ENCODE measurements at regions not wholly inside any gene's neighbourhood (a gene's known extent, or its start where the extent isn't known, plus 50 kb on each side); places are given as distances from the start of the nearest gene placed in this dataset.
"Not testable (repeated sequence)": the region's sequence is repeated elsewhere in the genome, so short reads cannot be mapped to it uniquely, and the experiment has no call there.

- peaks cover 5% of the 10 kb centered on the region for H3K9me3 Mint-ChIP-seq
- CTCF ChIA-PET, result no interaction called here
- DNase-seq, result no peak
- no peak overlapping the region for H3K27ac Mint-ChIP-seq
- H3K4me1 Mint-ChIP-seq, result no peaks in the 10 kb centered on the region
- H3K27me3 Mint-ChIP-seq, result no peaks in the 10 kb centered on the region
- no peaks in the 10 kb centered on the region for H3K36me3 Mint-ChIP-seq (ENCODE audit: low read depth)
- POLR2A ChIA-PET, result no interaction called here
- no peak overlapping the region for H3K4me3 Mint-ChIP-seq
Observed at GRCh38 chr2:183926433-183926832, 671.9 kb upstream of the ZNF804A start.

GRCh38 chr2:183927406-183928325, 670.7 kb upstream of the ZNF804A start:
- no peak overlapping the region for H3K27ac Mint-ChIP-seq
- no peaks in the 10 kb centered on the region for H3K36me3 Mint-ChIP-seq (ENCODE audit: low read depth)
- no peaks in the 10 kb centered on the region for H3K4me1 Mint-ChIP-seq
- no peaks in the 10 kb centered on the region for H3K27me3 Mint-ChIP-seq
- CTCF ChIA-PET, result no interaction called here
- H3K9me3 Mint-ChIP-seq, result peaks cover 5% of the 10 kb centered on the region
- no peak for DNase-seq
- H3K4me3 Mint-ChIP-seq, result no peak overlapping the region
- POLR2A ChIA-PET, result no interaction called here

- no peak for DNase-seq
- Mint-ChIP-seq H3K36me3 (ENCODE audit: low read depth) (no peaks in the 10 kb centered on the region), H3K27me3 (no peaks in the 10 kb centered on the region), H3K27ac (no peak overlapping the region), H3K4me1 (no peaks in the 10 kb centered on the region), H3K4me3 (no peak overlapping the region), H3K9me3 (peaks cover 7% of the 10 kb centered on the region)
- ChIA-PET POLR2A (no interaction called here), CTCF (no interaction called here)
Observed at GRCh38 chr2:183935005-183935404, 663.3 kb upstream of the ZNF804A start.

- Mint-ChIP-seq H3K4me3 (no peak overlapping the region), H3K4me1 (no peaks in the 10 kb centered on the region), H3K27me3 (no peaks in the 10 kb centered on the region), H3K27ac (no peak overlapping the region), H3K36me3 (ENCODE audit: low read depth) (no peaks in the 10 kb centered on the region), H3K9me3 (peaks cover 9% of the 10 kb centered on the region)
- POLR2A ChIA-PET, result no interaction called here
- CTCF ChIA-PET, result no interaction called here
- DNase-seq, result no peak
Observed at GRCh38 chr2:183937220-183937619, 661.1 kb upstream of the ZNF804A start.

- H3K9me3 Mint-ChIP-seq, result peaks cover 2% of the 10 kb centered on the region
- no peaks in the 10 kb centered on the region for H3K4me1 Mint-ChIP-seq
- H3K27ac Mint-ChIP-seq, result no peak overlapping the region
- no peak for DNase-seq
- ChIA-PET CTCF (no interaction called here), POLR2A (no interaction called here)
- no peaks in the 10 kb centered on the region for H3K27me3 Mint-ChIP-seq
- no peak overlapping the region for H3K4me3 Mint-ChIP-seq
- H3K36me3 Mint-ChIP-seq (ENCODE audit: low read depth), result no peaks in the 10 kb centered on the region
Observed at GRCh38 chr2:183946193-183946592, 652.1 kb upstream of the ZNF804A start.

GRCh38 chr2:183948861-183949260, 649.5 kb upstream of the ZNF804A start:
- DNase-seq, result no peak
- Mint-ChIP-seq H3K27me3 (no peaks in the 10 kb centered on the region), H3K4me3 (no peak overlapping the region), H3K4me1 (no peaks in the 10 kb centered on the region), H3K27ac (no peak overlapping the region), H3K36me3 (ENCODE audit: low read depth) (no peaks in the 10 kb centered on the region), H3K9me3 (no peaks in the 10 kb centered on the region)
- CTCF ChIA-PET, result no interaction called here
- POLR2A ChIA-PET, result no interaction called here

DNA sequence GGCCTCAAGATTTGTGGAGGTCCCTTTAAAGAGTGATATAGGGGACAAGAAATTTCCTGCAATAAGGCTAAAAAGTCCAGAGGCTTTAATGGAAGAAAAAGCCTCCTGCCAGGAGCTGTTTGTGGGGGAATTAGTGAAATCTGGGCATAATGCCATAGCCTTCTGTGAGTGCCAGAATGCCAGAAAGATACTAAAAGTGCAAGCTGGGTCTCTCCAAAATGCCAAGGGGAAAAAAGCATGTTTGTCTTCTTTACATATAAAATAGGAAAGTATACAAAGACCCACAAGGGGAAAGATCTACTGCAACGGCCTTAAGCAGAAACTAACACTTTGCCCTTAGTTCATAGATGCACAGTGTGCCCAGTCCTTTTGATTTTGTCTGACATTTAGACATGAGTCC, 647.7 kb upstream of the ZNF804A start:
- H3K27me3 Mint-ChIP-seq, result no peaks in the 10 kb centered on the region
- peaks cover 1% of the 10 kb centered on the region for H3K9me3 Mint-ChIP-seq
- no peak overlapping the region for H3K4me3 Mint-ChIP-seq
- H3K27ac Mint-ChIP-seq, result no peak overlapping the region
- ChIA-PET CTCF (no interaction called here), POLR2A (no interaction called here)
- no peak for DNase-seq
- H3K4me1 Mint-ChIP-seq, result no peaks in the 10 kb centered on the region
- no peaks in the 10 kb centered on the region for H3K36me3 Mint-ChIP-seq (ENCODE audit: low read depth)

- H3K36me3 Mint-ChIP-seq (ENCODE audit: low read depth), result no peaks in the 10 kb centered on the region
- H3K27me3 Mint-ChIP-seq, result no peaks in the 10 kb centered on the region
- peaks cover 3% of the 10 kb centered on the region for H3K9me3 Mint-ChIP-seq
- DNase-seq, result no peak
- H3K27ac Mint-ChIP-seq, result no peak overlapping the region
- H3K4me3 Mint-ChIP-seq, result no peak overlapping the region
- ChIA-PET POLR2A (no interaction called here), CTCF (no interaction called here)
- no peaks in the 10 kb centered on the region for H3K4me1 Mint-ChIP-seq
Observed at GRCh38 chr2:183951630-183952029, 646.7 kb upstream of the ZNF804A start.

GRCh38 chr2:183952741-183953140, 645.6 kb upstream of the ZNF804A start:
- CTCF ChIA-PET, result no interaction called here

DNA sequence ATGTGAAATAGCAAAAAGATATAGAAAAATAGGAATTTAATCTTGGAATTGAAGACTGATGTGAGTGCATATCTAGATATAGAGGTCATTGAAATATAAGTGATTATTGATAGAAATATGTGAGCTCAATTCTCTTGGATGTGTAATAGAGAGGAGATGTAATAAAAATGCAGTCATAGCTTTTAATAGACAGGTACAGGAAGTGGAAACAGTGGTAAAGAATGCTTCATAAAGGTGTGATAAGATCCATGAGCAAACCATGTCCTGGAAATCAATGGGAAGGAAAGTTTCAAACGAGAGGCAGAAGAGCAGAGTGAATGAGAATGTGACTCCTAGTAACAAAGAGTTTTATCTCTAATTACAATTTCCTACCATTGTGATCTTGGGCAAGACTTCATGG, 634.7 kb upstream of the ZNF804A start:
- H3K36me3 Mint-ChIP-seq (ENCODE audit: low read depth), result no peaks in the 10 kb centered on the region
- H3K9me3 Mint-ChIP-seq, result no peaks in the 10 kb centered on the region
- H3K27ac Mint-ChIP-seq, result no peak overlapping the region
- no peak overlapping the region for H3K4me3 Mint-ChIP-seq
- no peaks in the 10 kb centered on the region for H3K27me3 Mint-ChIP-seq
- H3K4me1 Mint-ChIP-seq, result no peaks in the 10 kb centered on the region
- ChIA-PET CTCF (no interaction called here), POLR2A (no interaction called here)
- no peak for DNase-seq

More at GRCh38 chr2:183952741-183953140, 645.6 kb upstream of the ZNF804A start:
- Mint-ChIP-seq H3K9me3 (peaks cover 3% of the 10 kb centered on the region), H3K4me3 (no peak overlapping the region), H3K36me3 (ENCODE audit: low read depth) (no peaks in the 10 kb centered on the region), H3K27ac (no peak overlapping the region), H3K4me1 (no peaks in the 10 kb centered on the region), H3K27me3 (no peaks in the 10 kb centered on the region)
- POLR2A ChIA-PET, result no interaction called here
- no peak for DNase-seq

GRCh38 chr2:183964565-183964964, 633.8 kb upstream of the ZNF804A start:
- no peaks in the 10 kb centered on the region for H3K27me3 Mint-ChIP-seq
- ChIA-PET POLR2A (no interaction called here), CTCF (no interaction called here)
- no peak overlapping the region for H3K4me3 Mint-ChIP-seq
- DNase-seq, result no peak
- H3K27ac Mint-ChIP-seq, result no peak overlapping the region
- H3K36me3 Mint-ChIP-seq (ENCODE audit: low read depth), result no peaks in the 10 kb centered on the region
- H3K9me3 Mint-ChIP-seq, result no peaks in the 10 kb centered on the region
- H3K4me1 Mint-ChIP-seq, result no peaks in the 10 kb centered on the region

GRCh38 chr2:183967756-183968155, 630.6 kb upstream of the ZNF804A start:
- ChIA-PET POLR2A (no interaction called here), CTCF (no interaction called here)
- H3K27ac Mint-ChIP-seq, result no peak overlapping the region
- H3K36me3 Mint-ChIP-seq (ENCODE audit: low read depth), result no peaks in the 10 kb centered on the region
- no peaks in the 10 kb centered on the region for H3K4me1 Mint-ChIP-seq
- no peaks in the 10 kb centered on the region for H3K27me3 Mint-ChIP-seq
- DNase-seq, result no peak
- no peaks in the 10 kb centered on the region for H3K9me3 Mint-ChIP-seq
- no peak overlapping the region for H3K4me3 Mint-ChIP-seq

GRCh38 chr2:183975676-183976075, 622.7 kb upstream of the ZNF804A start:
- POLR2A ChIA-PET; H3K4me1 Mint-ChIP-seq; H3K27me3 Mint-ChIP-seq; H3K36me3 Mint-ChIP-seq (ENCODE audit: low read depth); H3K27ac Mint-ChIP-seq; H3K4me3 Mint-ChIP-seq; DNase-seq; CTCF ChIA-PET: not testable (repeated sequence)
- H3K9me3 Mint-ChIP-seq, result peaks cover 11% of the 10 kb centered on the region

GRCh38 chr2:183984871-183985270, 613.5 kb upstream of the ZNF804A start:
- ChIA-PET CTCF (no interaction called here), POLR2A (no interaction called here)
- Mint-ChIP-seq H3K4me3 (no peak overlapping the region), H3K27ac (no peak overlapping the region), H3K9me3 (no peaks in the 10 kb centered on the region), H3K4me1 (no peaks in the 10 kb centered on the region), H3K36me3 (ENCODE audit: low read depth) (no peaks in the 10 kb centered on the region), H3K27me3 (no peaks in the 10 kb centered on the region)
- DNase-seq, result no peak
